ENCODE measurements at regions not wholly inside any gene's neighbourhood (a gene's known extent, or its start where the extent isn't known, plus 50 kb on each side); places are given as distances from the start of the nearest gene placed in this dataset.

DNA sequence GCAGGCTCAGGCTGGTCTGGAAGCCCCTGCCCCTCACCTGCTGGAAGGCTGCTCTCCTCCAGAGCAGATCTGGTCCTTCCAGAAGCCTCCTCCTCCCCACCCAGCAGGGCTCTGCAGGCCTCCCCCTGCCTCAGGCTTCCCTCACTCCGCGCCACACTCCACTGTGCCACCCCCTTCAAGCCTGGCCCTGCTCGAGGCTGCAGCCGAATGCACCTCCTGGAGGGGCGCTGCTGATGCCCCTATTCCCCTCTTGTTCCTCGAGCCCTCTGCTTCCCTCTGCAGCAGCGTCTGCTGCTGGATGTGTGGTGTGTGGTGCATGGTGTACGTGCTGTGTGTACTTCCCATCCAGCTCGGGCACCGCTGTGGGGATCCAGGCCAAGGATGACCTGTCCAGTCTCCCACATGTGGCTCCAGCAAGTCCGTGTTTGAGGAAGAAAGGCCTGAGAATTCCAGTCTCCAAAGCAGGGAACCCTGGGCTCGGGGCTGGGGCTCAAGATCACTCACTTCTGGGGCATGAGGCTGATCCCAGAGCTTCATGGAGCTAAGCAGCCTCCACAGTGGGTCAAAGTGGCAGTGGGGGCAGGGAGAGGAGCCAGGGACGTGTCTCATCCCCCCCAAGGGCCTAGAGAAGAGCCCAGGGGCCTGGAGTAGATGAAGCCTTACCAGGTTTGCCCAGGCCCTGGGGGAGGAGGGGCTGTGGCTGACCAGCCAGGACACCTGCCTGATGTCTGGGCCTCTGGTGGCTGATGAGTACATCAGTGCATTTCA, 136.0 kb upstream of the C14orf180 start:
- ChIA-PET CTCF (no interaction called here), POLR2A (no interaction called here)
- DNase-seq, result no peak
- H3K27me3 ChIP-seq (replicated peaks in 2 of 5; ENCODE audit: control insufficient read depth in 4 of 5, insufficient read depth in 5 of 5, low read length in 4 of 5), result peaks cover 0 to 2% (median 0%) of the 10 kb centered on the region in 5 experiments
- no peak overlapping the region for H3K27ac ChIP-seq (ENCODE audit: insufficient read depth in 1 of 2, low read depth in 1 of 2, low read length in 2 of 2, poor library complexity in 1 of 2, severe bottlenecking in 2 of 2)
- no peaks in the 10 kb centered on the region for H3K4me1 ChIP-seq (ENCODE audit: control extremely low read depth in 1 of 4, control insufficient read depth in 4 of 4, insufficient read depth in 4 of 4, low read length in 3 of 4)
- WGBS (ENCODE audit: insufficient coverage), result 78% methylated on average over 6 of the region's 13 CpGs
- no peaks in the 10 kb centered on the region for H3K36me3 ChIP-seq (ENCODE audit: control insufficient read depth in 4 of 4, insufficient read depth in 4 of 4, low read length in 3 of 4)
- no peak overlapping the region for H3K4me3 ChIP-seq (ENCODE audit: control insufficient read depth in 1 of 7, extremely low read depth in 1 of 7, insufficient read depth in 4 of 7, low read depth in 2 of 7, low read length in 6 of 7)
- H3K9me3 ChIP-seq (ENCODE audit: control extremely low read depth in 1 of 5, control insufficient read depth in 4 of 5, insufficient read depth in 2 of 5, low read depth in 1 of 5, low read length in 4 of 5), result peaks cover 0 to 10% (median 4%) of the 10 kb centered on the region in 5 experiments

DNA sequence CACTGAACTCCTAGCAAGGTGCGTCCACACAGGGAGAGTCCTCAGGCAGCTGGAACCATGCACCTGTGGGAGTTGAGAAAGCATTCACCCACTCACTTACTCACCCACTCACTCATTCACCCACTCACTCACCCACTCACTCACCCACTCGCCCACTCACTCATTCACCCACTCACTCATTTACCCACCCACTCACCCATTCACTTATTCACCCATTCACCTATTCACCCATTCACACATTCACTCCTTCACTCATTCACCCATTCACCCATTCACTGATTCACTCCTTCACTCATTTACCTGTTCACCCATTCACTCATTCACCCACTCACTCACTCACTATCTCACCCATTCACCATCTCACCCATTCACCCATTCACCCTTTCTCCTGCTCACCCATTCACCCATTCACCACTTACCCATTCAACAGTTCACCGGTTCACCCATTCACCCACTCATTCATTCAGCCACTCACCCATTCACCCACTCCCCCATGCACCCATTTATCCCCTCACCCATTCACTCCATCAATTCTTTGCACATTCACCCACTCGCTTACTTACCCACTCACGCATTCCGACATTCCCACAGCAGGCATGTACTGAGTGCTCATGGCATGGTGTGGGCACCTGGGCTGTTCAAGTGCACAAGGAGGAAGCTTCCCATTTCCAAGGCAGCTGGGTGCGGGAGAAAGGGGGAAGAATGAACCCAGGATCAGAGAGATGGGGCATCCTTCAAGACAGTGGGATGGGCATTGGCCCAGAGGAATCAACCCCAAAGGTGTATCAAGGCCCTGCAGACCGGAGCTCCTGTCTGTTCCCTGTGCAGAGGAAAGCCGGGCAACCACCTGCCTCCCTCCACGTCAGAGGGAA, 135.2 kb upstream of the C14orf180 start:
- ChIA-PET CTCF (no interaction called here), POLR2A (no interaction called here)
- H3K27ac ChIP-seq (ENCODE audit: insufficient read depth in 1 of 2, low read depth in 1 of 2, low read length in 2 of 2, poor library complexity in 1 of 2, severe bottlenecking in 2 of 2), result no peak overlapping the region
- no peak for DNase-seq
- H3K27me3 ChIP-seq (replicated peaks in 2 of 5; ENCODE audit: control insufficient read depth in 4 of 5, insufficient read depth in 5 of 5, low read length in 4 of 5), result peaks cover 0 to 2% (median 0%) of the 10 kb centered on the region in 5 experiments
- H3K36me3 ChIP-seq (ENCODE audit: control insufficient read depth in 4 of 4, insufficient read depth in 4 of 4, low read length in 3 of 4), result no peaks in the 10 kb centered on the region
- WGBS (ENCODE audit: insufficient coverage), result 92% methylated on average over 7 of the region's 10 CpGs
- H3K4me3 ChIP-seq (ENCODE audit: control insufficient read depth in 1 of 7, extremely low read depth in 1 of 7, insufficient read depth in 4 of 7, low read depth in 2 of 7, low read length in 6 of 7), result no peak overlapping the region
- H3K4me1 ChIP-seq (ENCODE audit: control extremely low read depth in 1 of 4, control insufficient read depth in 4 of 4, insufficient read depth in 4 of 4, low read length in 3 of 4), result no peaks in the 10 kb centered on the region
- H3K9me3 ChIP-seq (ENCODE audit: control extremely low read depth in 1 of 5, control insufficient read depth in 4 of 5, insufficient read depth in 2 of 5, low read depth in 1 of 5, low read length in 4 of 5), result peaks cover 0 to 18% (median 4%) of the 10 kb centered on the region in 5 experiments

DNA sequence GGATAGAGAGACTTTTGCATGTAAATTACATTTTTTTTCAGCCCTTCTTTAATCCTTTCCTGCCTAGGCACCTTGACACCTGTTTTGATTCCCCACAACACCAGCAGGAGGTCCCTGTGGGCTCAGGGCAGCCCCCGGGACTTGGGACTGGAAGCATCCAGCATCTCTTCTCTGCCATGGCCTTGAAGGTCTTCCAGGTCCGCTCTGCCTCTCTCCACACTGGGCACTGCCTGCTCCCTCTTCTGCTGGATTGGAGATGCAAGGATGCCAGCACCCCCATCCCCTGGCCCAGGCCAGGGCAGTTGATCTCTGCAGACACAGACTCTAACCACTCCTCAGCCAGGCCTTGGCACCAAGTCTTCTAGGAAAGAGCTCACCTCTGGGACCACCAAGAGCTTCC, 134.5 kb upstream of the C14orf180 start:
- Histone ChIP-seq H3K9me3 (ENCODE audit: control extremely low read depth in 1 of 5, control insufficient read depth in 4 of 5, insufficient read depth in 2 of 5, low read depth in 1 of 5, low read length in 4 of 5) (peaks cover 0 to 21% (median 4%) of the 10 kb centered on the region in 5 experiments), H3K27ac (ENCODE audit: insufficient read depth in 1 of 2, low read depth in 1 of 2, low read length in 2 of 2, poor library complexity in 1 of 2, severe bottlenecking in 2 of 2) (no peak overlapping the region), H3K36me3 (ENCODE audit: control insufficient read depth in 4 of 4, insufficient read depth in 4 of 4, low read length in 3 of 4) (no peaks in the 10 kb centered on the region), H3K4me3 (ENCODE audit: control insufficient read depth in 1 of 7, extremely low read depth in 1 of 7, insufficient read depth in 4 of 7, low read depth in 2 of 7, low read length in 6 of 7) (no peak overlapping the region), H3K27me3 (replicated peaks in 2 of 5; ENCODE audit: control insufficient read depth in 4 of 5, insufficient read depth in 5 of 5, low read length in 4 of 5) (peaks cover 0 to 2% (median 0%) of the 10 kb centered on the region in 5 experiments), H3K4me1 (ENCODE audit: control extremely low read depth in 1 of 4, control insufficient read depth in 4 of 4, insufficient read depth in 4 of 4, low read length in 3 of 4) (no peaks in the 10 kb centered on the region)
- no peak for DNase-seq
- ChIA-PET CTCF (no interaction called here), POLR2A (no interaction called here)
- WGBS (ENCODE audit: insufficient coverage), result 90% methylated on average over 2 of the region's 2 CpGs

DNA sequence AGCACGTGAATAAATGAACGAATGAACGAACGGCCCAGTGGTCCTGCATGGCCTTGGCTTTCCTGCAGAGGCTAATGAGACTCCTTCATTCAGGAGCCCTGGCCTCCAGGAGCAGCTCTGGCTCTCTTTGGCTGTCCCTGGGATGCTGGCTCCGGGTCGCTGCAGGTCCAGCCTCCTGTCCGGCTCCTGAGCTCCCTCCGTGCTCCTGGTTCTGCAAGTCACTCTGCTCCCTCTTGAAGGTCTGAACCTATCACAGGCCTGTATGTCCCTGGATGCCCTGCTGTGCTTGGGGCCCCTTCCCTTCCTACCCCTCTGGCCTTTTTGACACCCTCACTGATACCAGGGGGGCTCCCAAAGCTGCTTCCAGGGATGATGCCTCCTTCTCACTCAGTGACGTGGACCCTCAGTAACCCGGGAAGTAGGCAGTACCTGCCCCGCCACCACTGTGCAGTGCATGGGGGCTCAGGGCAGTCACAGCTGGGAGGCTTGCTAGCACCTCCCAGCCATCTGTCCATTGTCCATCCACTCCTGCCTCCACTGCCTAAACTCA, 133.7 kb upstream of the C14orf180 start:
- H3K27me3 ChIP-seq (replicated peaks in 2 of 5; ENCODE audit: control insufficient read depth in 4 of 5, insufficient read depth in 5 of 5, low read length in 4 of 5), result peaks cover 0 to 2% (median 0%) of the 10 kb centered on the region in 5 experiments
- no peak overlapping the region for H3K4me3 ChIP-seq (ENCODE audit: control insufficient read depth in 1 of 7, extremely low read depth in 1 of 7, insufficient read depth in 4 of 7, low read depth in 2 of 7, low read length in 6 of 7)
- no peak for DNase-seq
- H3K4me1 ChIP-seq (ENCODE audit: control extremely low read depth in 1 of 4, control insufficient read depth in 4 of 4, insufficient read depth in 4 of 4, low read length in 3 of 4), result no peaks in the 10 kb centered on the region
- 95% methylated on average over 11 of the region's 11 CpGs for WGBS (ENCODE audit: insufficient coverage)
- no peak overlapping the region for H3K27ac ChIP-seq (ENCODE audit: insufficient read depth in 1 of 2, low read depth in 1 of 2, low read length in 2 of 2, poor library complexity in 1 of 2, severe bottlenecking in 2 of 2)
- H3K9me3 ChIP-seq (ENCODE audit: control extremely low read depth in 1 of 5, control insufficient read depth in 4 of 5, insufficient read depth in 2 of 5, low read depth in 1 of 5, low read length in 4 of 5), result peaks cover 0 to 21% (median 4%) of the 10 kb centered on the region in 5 experiments
- CTCF ChIA-PET, result no interaction called here
- POLR2A ChIA-PET, result no interaction called here
- no peaks in the 10 kb centered on the region for H3K36me3 ChIP-seq (ENCODE audit: control insufficient read depth in 4 of 4, insufficient read depth in 4 of 4, low read length in 3 of 4)

DNA sequence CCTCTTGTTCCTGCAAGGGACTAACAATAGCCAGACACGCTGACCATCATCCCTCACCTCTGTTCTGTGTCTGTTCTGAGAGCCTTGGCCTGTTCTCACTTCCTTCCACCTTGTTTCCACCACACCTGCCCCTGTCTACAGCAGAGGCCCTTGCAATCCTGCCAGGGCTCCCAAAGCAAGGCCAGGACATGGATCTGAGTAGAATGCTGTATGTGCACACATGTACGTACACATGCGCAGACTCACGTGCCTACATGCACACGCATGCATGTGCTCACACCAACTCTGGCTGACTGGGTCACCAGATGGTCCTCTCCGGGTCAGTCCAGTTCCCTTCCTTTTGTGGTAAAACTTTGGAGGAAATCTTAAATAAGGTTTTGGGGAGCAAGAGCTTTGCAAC, 133.0 kb upstream of the C14orf180 start:
- H3K4me1 ChIP-seq (ENCODE audit: control extremely low read depth in 1 of 4, control insufficient read depth in 4 of 4, insufficient read depth in 4 of 4, low read length in 3 of 4), result no peaks in the 10 kb centered on the region
- no peak overlapping the region for H3K27ac ChIP-seq (ENCODE audit: insufficient read depth in 1 of 2, low read depth in 1 of 2, low read length in 2 of 2, poor library complexity in 1 of 2, severe bottlenecking in 2 of 2)
- H3K9me3 ChIP-seq (ENCODE audit: control extremely low read depth in 1 of 5, control insufficient read depth in 4 of 5, insufficient read depth in 2 of 5, low read depth in 1 of 5, low read length in 4 of 5), result peaks cover 0 to 21% (median 4%) of the 10 kb centered on the region in 5 experiments
- H3K4me3 ChIP-seq (ENCODE audit: control insufficient read depth in 1 of 7, extremely low read depth in 1 of 7, insufficient read depth in 4 of 7, low read depth in 2 of 7, low read length in 6 of 7), result no peak overlapping the region
- no peak for DNase-seq
- ChIA-PET POLR2A (no interaction called here), CTCF (no interaction called here)
- no peaks in the 10 kb centered on the region for H3K36me3 ChIP-seq (ENCODE audit: control insufficient read depth in 4 of 4, insufficient read depth in 4 of 4, low read length in 3 of 4)
- 98% methylated on average over 6 of the region's 6 CpGs for WGBS (ENCODE audit: insufficient coverage)
- H3K27me3 ChIP-seq (replicated peaks in 2 of 5; ENCODE audit: control insufficient read depth in 4 of 5, insufficient read depth in 5 of 5, low read length in 4 of 5), result peaks cover 0 to 3% (median 0%) of the 10 kb centered on the region in 5 experiments

DNA sequence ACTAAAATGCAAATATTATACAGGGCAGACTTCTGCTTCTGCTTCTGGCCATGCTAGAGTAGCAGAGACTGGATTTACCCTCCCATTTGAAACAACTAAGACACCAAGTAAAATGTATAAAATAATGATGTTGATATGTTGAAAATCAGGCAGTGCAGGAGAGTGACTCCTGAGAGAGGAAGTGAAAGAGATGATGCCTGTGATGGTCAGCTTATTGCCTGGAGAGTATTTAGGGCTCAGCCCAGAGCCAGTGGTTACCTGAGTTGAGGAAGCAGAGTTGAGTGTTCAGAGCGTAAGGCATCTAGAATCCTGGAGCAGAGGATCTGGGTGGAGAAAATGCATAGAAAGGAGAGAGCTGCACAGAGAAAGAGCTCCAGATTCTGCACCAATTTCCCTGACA, 131.8 kb upstream of the C14orf180 start:
- Histone ChIP-seq H3K4me1 (ENCODE audit: control extremely low read depth in 1 of 4, control insufficient read depth in 4 of 4, insufficient read depth in 4 of 4, low read length in 3 of 4) (no peaks in the 10 kb centered on the region), H3K27ac (ENCODE audit: insufficient read depth in 1 of 2, low read depth in 1 of 2, low read length in 2 of 2, poor library complexity in 1 of 2, severe bottlenecking in 2 of 2) (no peak overlapping the region), H3K9me3 (ENCODE audit: control extremely low read depth in 1 of 5, control insufficient read depth in 4 of 5, insufficient read depth in 2 of 5, low read depth in 1 of 5, low read length in 4 of 5) (peaks cover 0 to 21% (median 4%) of the 10 kb centered on the region in 5 experiments), H3K36me3 (ENCODE audit: control insufficient read depth in 4 of 4, insufficient read depth in 4 of 4, low read length in 3 of 4) (no peaks in the 10 kb centered on the region), H3K27me3 (replicated peaks in 2 of 5; ENCODE audit: control insufficient read depth in 4 of 5, insufficient read depth in 5 of 5, low read length in 4 of 5) (peaks cover 0 to 3% (median 0%) of the 10 kb centered on the region in 5 experiments), H3K4me3 (ENCODE audit: control insufficient read depth in 1 of 7, extremely low read depth in 1 of 7, insufficient read depth in 4 of 7, low read depth in 2 of 7, low read length in 6 of 7) (no peak overlapping the region)
- ChIA-PET POLR2A (no interaction called here), CTCF (no interaction called here)
- 93% methylated on average over 1 of the region's 1 CpG for WGBS (ENCODE audit: insufficient coverage)
- no peak for DNase-seq

DNA sequence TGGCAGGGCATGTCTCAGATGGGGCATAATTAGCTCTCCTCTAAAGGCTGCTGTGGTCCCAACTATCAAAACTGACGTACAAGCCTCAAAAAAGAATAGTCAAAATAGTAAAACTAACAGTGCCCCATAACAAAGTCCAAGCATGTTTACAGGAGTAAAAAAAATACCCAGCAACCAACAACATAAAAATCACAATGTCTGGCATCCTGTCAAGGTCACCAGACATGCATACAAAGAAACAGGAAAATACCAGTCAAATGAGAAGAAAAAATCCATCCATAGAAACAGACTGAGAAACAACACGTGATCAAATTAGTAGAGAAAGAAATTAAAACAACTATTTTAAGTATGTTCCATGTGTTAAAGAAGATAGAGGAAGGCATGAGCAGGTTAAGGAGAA, 131.2 kb upstream of the C14orf180 start:
- DNase-seq, result no peak
- H3K9me3 ChIP-seq (ENCODE audit: control extremely low read depth in 1 of 5, control insufficient read depth in 4 of 5, insufficient read depth in 2 of 5, low read depth in 1 of 5, low read length in 4 of 5), result peaks cover 0 to 21% (median 4%) of the 10 kb centered on the region in 5 experiments
- ChIA-PET CTCF (no interaction called here), POLR2A (no interaction called here)
- peaks cover 0 to 3% (median 0%) of the 10 kb centered on the region in 5 experiments for H3K27me3 ChIP-seq (replicated peaks in 2 of 5; ENCODE audit: control insufficient read depth in 4 of 5, insufficient read depth in 5 of 5, low read length in 4 of 5)
- no peak overlapping the region for H3K4me3 ChIP-seq (ENCODE audit: control insufficient read depth in 1 of 7, extremely low read depth in 1 of 7, insufficient read depth in 4 of 7, low read depth in 2 of 7, low read length in 6 of 7)
- 83% methylated on average over 1 of the region's 2 CpGs for WGBS (ENCODE audit: insufficient coverage)
- no peaks in the 10 kb centered on the region for H3K36me3 ChIP-seq (ENCODE audit: control insufficient read depth in 4 of 4, insufficient read depth in 4 of 4, low read length in 3 of 4)
- no peak overlapping the region for H3K27ac ChIP-seq (ENCODE audit: insufficient read depth in 1 of 2, low read depth in 1 of 2, low read length in 2 of 2, poor library complexity in 1 of 2, severe bottlenecking in 2 of 2)
- H3K4me1 ChIP-seq (ENCODE audit: control extremely low read depth in 1 of 4, control insufficient read depth in 4 of 4, insufficient read depth in 4 of 4, low read length in 3 of 4), result no peaks in the 10 kb centered on the region
